Astrocyte of the cerebellum (primary cell): ENCODE measurements at regions not wholly inside any gene's neighbourhood (a gene's known extent, or its start where the extent isn't known, plus 50 kb on each side); places are given as distances from the start of the nearest gene placed in this dataset.
A peak's percentile ranks its signal among the peaks of the same experiment; 100 is the strongest.

Source experiments
- DNase-seq: peaks from one replicate; pipeline ENCODE4 v3.0.0-alpha.2; 2011; ENCODE audit warnings: low read depth
- H3K4me3 ChIP-seq: 2 replicates; pipeline ENCODE4 v1.5.1; 2011; ENCODE audit warnings: mild to moderate bottlenecking, low read depth, low read length, moderate library complexity
- in situ Hi-C: cut with HindIII; loops from 2 replicates; pipeline ENCODE4 v1.10.0; 2017; ENCODE audit warnings: low sequenced_read_pairs
- TF ChIP-seq, protein P1 (sequence below): IDR thresholded peaks from 2 replicates; pipeline ENCODE4 v1.5.1; 2012; ENCODE audit warnings: low read length, low read depth, moderate library complexity, mild to moderate bottlenecking; ENCODE audit errors: missing control alignments

DNA sequence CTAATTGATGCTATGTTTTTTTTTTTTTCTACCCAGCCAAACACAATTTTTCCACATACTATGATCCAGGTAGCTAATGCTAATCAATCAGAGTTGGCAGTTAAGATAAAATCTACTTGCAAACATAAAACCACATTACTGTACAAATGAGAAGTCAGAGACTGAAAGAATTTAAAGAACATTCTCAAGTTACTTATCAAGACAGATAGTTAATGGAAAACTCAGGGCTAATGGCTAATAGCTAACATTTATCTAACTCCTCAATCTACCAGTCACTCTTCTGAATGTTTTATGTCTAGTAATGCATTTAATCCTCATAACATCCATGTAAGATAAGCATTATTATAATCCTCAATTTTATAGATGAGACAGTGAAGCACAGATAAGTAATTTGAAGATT lies 537.6 kb upstream of the SETBP1 start:
- H3K4me3 ChIP-seq = no peak overlapping the region
- in situ Hi-C loops = no loop called here
- no peak for DNase-seq
- TF ChIP-seq, protein P1, sequence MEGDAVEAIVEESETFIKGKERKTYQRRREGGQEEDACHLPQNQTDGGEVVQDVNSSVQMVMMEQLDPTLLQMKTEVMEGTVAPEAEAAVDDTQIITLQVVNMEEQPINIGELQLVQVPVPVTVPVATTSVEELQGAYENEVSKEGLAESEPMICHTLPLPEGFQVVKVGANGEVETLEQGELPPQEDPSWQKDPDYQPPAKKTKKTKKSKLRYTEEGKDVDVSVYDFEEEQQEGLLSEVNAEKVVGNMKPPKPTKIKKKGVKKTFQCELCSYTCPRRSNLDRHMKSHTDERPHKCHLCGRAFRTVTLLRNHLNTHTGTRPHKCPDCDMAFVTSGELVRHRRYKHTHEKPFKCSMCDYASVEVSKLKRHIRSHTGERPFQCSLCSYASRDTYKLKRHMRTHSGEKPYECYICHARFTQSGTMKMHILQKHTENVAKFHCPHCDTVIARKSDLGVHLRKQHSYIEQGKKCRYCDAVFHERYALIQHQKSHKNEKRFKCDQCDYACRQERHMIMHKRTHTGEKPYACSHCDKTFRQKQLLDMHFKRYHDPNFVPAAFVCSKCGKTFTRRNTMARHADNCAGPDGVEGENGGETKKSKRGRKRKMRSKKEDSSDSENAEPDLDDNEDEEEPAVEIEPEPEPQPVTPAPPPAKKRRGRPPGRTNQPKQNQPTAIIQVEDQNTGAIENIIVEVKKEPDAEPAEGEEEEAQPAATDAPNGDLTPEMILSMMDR = no peak

DNA sequence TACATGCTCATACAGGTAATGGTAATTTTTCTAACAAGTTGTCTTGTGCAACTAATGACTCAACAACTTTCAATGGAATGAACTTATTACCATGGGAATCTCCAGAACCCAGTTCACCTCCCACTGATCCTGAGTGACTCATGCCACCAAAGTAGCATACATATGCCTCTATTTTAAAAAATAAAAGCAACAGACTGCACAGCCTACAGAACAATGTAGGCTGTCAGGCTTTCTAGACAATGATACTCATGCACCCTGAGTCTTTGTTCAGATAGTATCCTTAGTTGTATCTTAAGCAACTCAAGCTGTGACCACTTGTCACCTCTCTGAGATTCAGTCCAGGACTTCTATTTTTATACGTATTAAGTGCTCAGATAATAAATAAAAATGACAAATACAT lies 531.0 kb upstream of the SETBP1 start:
- TF ChIP-seq, protein P1 = no peak
- DNase-seq = peak; percentile 75
- in situ Hi-C loops = no loop called here
- no peak overlapping the region for H3K4me3 ChIP-seq

DNA sequence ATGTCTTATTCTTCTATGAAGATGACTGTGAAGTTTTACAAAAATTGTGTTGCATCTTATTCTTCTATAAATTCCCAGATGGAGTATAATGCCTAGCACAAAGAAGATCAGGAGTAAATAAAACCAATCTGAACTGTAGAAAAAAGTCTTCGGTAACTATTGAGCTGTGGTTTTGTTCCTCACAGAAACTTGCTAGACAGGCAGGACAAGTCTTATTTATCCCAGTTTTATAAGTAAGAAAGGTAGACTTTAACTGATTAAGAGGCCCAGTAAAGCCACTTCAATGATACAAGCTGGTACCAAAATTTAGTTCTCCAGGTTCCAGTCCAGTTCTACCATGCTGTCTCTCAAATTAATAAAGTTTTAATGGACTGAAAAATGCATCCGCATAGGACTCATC lies 526.7 kb upstream of the SETBP1 start:
- in situ Hi-C loops = no loop called here
- no peak overlapping the region for H3K4me3 ChIP-seq
- TF ChIP-seq, protein P1 = no peak
- no peak for DNase-seq

DNA sequence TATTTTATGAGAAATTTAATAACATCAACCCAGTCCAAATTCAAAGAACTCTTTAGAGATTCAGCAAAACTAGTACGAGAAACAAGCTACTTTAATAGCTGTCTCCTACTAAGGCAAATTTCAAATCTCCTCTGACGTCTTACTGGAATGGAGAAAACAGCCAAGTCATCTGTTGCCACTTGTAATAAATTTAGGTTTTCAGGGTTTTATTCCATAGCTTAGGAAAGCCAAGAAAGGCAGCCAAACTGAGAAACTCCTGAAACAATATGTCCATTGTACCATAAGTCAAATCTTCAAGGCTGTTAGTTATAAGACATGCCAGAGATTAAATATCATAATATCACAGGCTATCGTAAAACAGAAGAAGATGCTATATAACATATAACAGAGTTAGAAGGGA lies 524.6 kb upstream of the SETBP1 start:
- H3K4me3 ChIP-seq = no peak overlapping the region
- DNase-seq = no peak
- in situ Hi-C loops = no loop called here
- TF ChIP-seq, protein P1 = no peak

DNA sequence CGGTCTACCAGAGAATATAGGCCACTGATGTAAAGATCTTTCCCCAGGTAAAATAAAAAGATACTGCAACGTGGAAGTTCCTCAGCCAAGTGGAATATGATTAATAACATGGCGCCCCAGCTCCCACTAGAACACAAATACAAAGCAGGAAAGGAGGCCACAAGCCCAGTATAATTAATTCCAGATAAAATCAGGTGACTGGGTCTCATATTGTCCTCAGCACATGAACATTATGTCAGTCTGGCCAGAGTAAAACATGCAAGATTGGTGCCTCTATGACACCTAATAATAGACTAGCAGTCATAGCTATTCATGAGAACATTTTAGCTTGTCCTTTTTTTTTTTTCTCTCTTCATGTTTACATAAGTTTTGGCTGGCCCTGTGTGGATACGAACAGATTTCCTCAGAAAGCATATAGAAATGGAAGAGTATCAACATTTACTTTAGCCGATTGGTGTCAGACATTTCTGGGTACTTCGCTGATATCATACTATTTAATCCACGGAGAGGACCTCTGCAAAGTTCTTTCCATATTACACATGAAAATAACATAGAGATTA lies 523.8 kb upstream of the SETBP1 start:
- TF ChIP-seq, protein P1 = no peak
- no peak for DNase-seq
- H3K4me3 ChIP-seq = no peak overlapping the region
- in situ Hi-C loops = no loop called here

DNA sequence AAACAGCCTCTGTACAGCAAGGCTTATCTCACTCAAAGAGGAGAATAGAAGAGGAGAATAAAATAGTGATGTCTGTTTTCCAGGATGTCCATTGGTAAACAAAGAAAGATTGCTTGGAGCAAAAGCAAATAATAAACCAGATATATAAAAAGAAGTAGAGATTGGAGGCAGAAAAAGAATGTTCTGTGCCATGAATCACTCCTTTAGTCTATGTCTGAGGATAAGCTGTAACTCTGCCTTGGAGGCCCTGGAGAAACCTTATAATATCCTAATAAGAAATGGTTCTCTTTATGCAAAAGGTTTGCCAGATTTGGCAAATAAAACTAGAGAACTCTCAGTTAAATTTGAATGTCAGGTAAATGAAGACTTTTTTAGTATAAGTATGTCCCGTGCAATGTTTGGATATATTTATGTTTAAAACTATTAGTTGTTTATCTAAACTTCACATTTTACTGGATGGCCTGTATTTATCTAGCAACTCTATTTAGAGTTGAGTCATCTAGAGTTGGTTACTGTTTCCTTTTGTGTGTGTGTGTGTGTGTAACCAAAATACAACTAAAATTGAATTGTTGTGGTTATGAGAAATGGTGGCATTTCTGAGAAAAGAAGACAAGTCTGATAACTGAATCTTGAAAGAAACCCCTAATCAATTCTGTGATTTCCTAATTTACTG lies 510.3 kb upstream of the SETBP1 start:
- in situ Hi-C loops = no loop called here
- TF ChIP-seq, protein P1 = no peak
- H3K4me3 ChIP-seq = no peak overlapping the region
- no peak for DNase-seq

DNA sequence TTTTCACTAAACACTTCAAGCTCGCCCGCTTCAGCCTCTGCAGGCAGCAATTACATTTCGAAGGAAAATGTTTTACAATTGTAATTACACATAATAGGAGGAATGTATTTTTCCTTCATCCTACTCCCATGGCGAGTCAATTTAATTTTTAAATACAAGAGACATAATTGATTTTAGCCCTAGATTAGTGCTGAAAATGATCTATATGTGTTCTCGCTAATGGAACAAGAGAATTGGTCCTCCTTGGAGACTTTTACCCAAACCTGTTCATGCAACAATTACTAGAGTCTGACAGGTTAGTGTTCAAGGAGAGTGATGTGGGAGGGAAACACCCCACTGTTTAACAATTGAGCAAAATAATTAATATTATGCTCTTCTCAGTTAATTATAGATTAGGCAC lies 509.4 kb upstream of the SETBP1 start:
- TF ChIP-seq, protein P1 = no peak
- no peak for DNase-seq
- in situ Hi-C loops = no loop called here
- no peak overlapping the region for H3K4me3 ChIP-seq
